GM12878 (cell line): ENCODE measurements at regions not wholly inside any gene's neighbourhood (a gene's known extent, or its start where the extent isn't known, plus 50 kb on each side); places are given as distances from the start of the nearest gene placed in this dataset.

Experiments used
- ATAC-seq: fragments of 200-7000 bp; cut with Tn5 transposase; 3 replicates; pipeline ENCODE4 v1.9.1; 2020; ENCODE audit warnings: mild to moderate bottlenecking, moderate library complexity
- BruUV-seq: library from RNA; stranded (reverse); fragments of 400-500 nt; replicated peaks from 2 replicates; lab custom pipeline; 2021; lab: Mats Ljungman, UMichigan
- CTCF ChIA-PET: fragments of 300-600 bp; sonication (Branson Sonifier 250); formaldehyde crosslinking; extraction: SDS; loops from one replicate; lab custom pipeline; 2021; ENCODE audit warnings: inconsistent platforms; lab: Yijun Ruan, JAX
- POLR2A ChIA-PET: fragments of 350-600 bp; formaldehyde crosslinking; extraction: SDS; loops from one replicate; lab custom pipeline; 2021; ENCODE audit warnings: inconsistent platforms; lab: Charles Lee
- RAD21 ChIA-PET: fragments of 300-600 bp; sonication (Branson Sonifier 250); formaldehyde crosslinking; loops from one replicate; lab custom pipeline; 2023; ENCODE audit warnings: antibody characterized with exemption; ENCODE audit not compliant: unreplicated experiment; lab: Charles Lee
- SMC1A ChIA-PET: fragments of 300-600 bp; sonication (Branson Sonifier 250); formaldehyde crosslinking; loops from one replicate; lab custom pipeline; 2023; ENCODE audit not compliant: unreplicated experiment, uncharacterized antibody; lab: Charles Lee
- DNase-seq: peaks from one replicate; pipeline ENCODE4 v3.0.0-alpha.2; 2011; ENCODE audit warnings: low read depth, low spot score
- FAIRE-seq: peaks from 3 replicates; lab custom pipeline; 2011; peaks lifted over from hg19 to GRCh38; lab: Jason Lieb, UNC
- H2AFZ ChIP-seq: 2 replicates; pipeline ENCODE4 v1.6.0; 2011; ENCODE audit warnings: low read depth, low read length, control low read depth; ENCODE audit not compliant: control insufficient read depth
- H3K27ac ChIP-seq: 2 replicates; pipeline ENCODE4 v1.5.1; 2011; ENCODE audit warnings: control low read depth; ENCODE audit not compliant: control insufficient read depth, insufficient read depth
- H3K27me3 ChIP-seq, 2 experiments: replicated peaks in 1 of 2; 2 replicates each; pipeline versions ENCODE4 v1.6.0 to v1.6.1; 2011; ENCODE audit warnings: low read length in 1 of 2; ENCODE audit not compliant: control insufficient read depth in 2 of 2, insufficient read depth in 2 of 2
- H3K36me3 ChIP-seq, 2 experiments: 2 replicates each; pipeline ENCODE4 v1.5.1; 2011; ENCODE audit warnings: low read length in 1 of 2; ENCODE audit not compliant: control insufficient read depth in 2 of 2, insufficient read depth in 2 of 2
- H3K4me1 ChIP-seq: 2 replicates; pipeline ENCODE4 v1.6.1; 2011; ENCODE audit warnings: mild to moderate bottlenecking, low read length, moderate library complexity, mixed read lengths; ENCODE audit not compliant: control insufficient read depth, insufficient read depth
- H3K4me2 ChIP-seq: 2 replicates; pipeline ENCODE4 v1.6.0; 2011; ENCODE audit warnings: control low read depth; ENCODE audit not compliant: control insufficient read depth, insufficient read depth
- H3K4me3 ChIP-seq: fragments of 200-600 bp; sonication (generic); 2 replicates; pipeline ENCODE4 v1.5.1; 2016
- H3K79me2 ChIP-seq: 2 replicates; pipeline ENCODE4 v1.6.0; 2011; ENCODE audit warnings: low read length; ENCODE audit not compliant: control insufficient read depth, insufficient read depth
- H3K9ac ChIP-seq: 2 replicates; pipeline ENCODE4 v1.8.0; 2011; ENCODE audit warnings: low read length, control low read depth, mixed read lengths; ENCODE audit not compliant: control insufficient read depth, insufficient read depth
- H3K9me3 ChIP-seq: replicated peaks from 3 replicates; pipeline ENCODE4 v1.5.1; 2011; ENCODE audit warnings: mild to moderate bottlenecking, low read length; ENCODE audit not compliant: control insufficient read depth, insufficient read depth
- H4K20me1 ChIP-seq: 2 replicates; pipeline ENCODE4 v1.6.0; 2011; ENCODE audit not compliant: control insufficient read depth, insufficient read depth
- DPF2 ChIP-seq: fragments of 450-650 bp; IDR thresholded peaks from 2 replicates; pipeline ENCODE4 v1.6.1; 2017; ENCODE audit warnings: mild to moderate bottlenecking
- LARP7 ChIP-seq: fragments of 450-650 bp; IDR thresholded peaks from 2 replicates; pipeline ENCODE4 v1.6.1; 2017; ENCODE audit warnings: mild to moderate bottlenecking
- MYB ChIP-seq: fragments of 150-350 bp; IDR thresholded peaks from 2 replicates; pipeline ENCODE4 v1.6.1; 2014; ENCODE audit warnings: mild to moderate bottlenecking, low read depth, low read length, borderline replicate concordance
- SPI1 ChIP-seq: IDR thresholded peaks from 2 replicates; pipeline ENCODE4 v1.6.1; 2011; ENCODE audit warnings: low read depth, mild to moderate bottlenecking, low read length, moderate library complexity, borderline replicate concordance; ENCODE audit not compliant: insufficient read depth
- WGBS: methylation state at CpG from one replicate; pipeline ENCODE4 v1.1.6; 2016; ENCODE audit warnings: low lambda C conversion rate; ENCODE audit not compliant: insufficient replicate concordance, insufficient coverage; ENCODE audit errors: missing lambda C conversion rate; 5-methylcytosine and 5-hydroxymethylcytosine counted together
- in situ Hi-C: fragments of 300-500 bp; cut with MboI; formaldehyde crosslinking; loops from 9 replicates; pipeline ENCODE4 v1.14.3; 2018; ENCODE audit warnings: mixed read lengths
- intact Hi-C: fragments of 100-400 bp; cut with micrococcal nuclease; formaldehyde crosslinking; loops from one replicate; pipeline ENCODE4 v1.14.2; 2022; ENCODE audit not compliant: unreplicated experiment
- TF ChIP-seq, protein P1 (sequence below): IDR thresholded peaks from 2 replicates; pipeline ENCODE4 v1.6.1; 2012; ENCODE audit warnings: low read length, inconsistent platforms
- TF ChIP-seq, protein P2 (sequence below): IDR thresholded peaks from 2 replicates; pipeline ENCODE4 v1.6.1; 2011; ENCODE audit warnings: low read depth, mild to moderate bottlenecking, low read length, moderate library complexity, borderline replicate concordance; ENCODE audit errors: extremely low read depth

DNA sequence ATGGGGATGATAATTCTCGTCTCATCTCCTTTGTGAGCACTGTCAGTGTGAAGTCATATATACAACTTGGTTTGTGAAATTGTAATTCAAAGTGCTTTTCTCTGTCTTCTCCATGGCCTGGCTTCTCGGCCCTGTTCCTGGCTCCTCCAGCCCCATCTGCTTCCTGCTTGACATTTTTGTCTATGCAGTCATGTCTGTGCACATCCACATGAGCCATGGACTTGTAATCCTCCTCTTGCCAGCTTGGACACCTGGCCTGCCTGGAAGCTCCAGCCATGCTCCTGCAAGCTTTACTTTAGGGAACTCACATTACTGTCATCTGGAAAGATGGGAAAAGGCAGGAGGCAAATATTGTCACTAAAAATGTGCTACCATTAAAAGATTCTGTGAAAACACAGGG lies 576.0 kb upstream of the DPP6 start:
- ATAC-seq (no peak), DNase-seq (no peak), FAIRE-seq (no peak)
- Histone ChIP-seq H3K27me3 (no peaks in the 10 kb centered on the region), H3K27ac (no peak overlapping the region), H4K20me1 (no peaks in the 10 kb centered on the region), H3K36me3 (no peaks in the 10 kb centered on the region), H3K4me3 (no peak overlapping the region), H3K4me2 (no peak overlapping the region), H3K4me1 (no peaks in the 10 kb centered on the region), H2AFZ (no peak overlapping the region), H3K9ac (no peak overlapping the region), H3K9me3 (no peaks in the 10 kb centered on the region)
- ChIA-PET CTCF (no interaction called here), POLR2A (no interaction called here), RAD21 (no interaction called here), SMC1A (no interaction called here)
- 3% methylated on average over 2 of the region's 2 CpGs for WGBS
- no TSS peak for BruUV-seq
- in situ Hi-C loops = no loop called here
- intact Hi-C loops = no loop called here
- no peak for TF ChIP-seq MYB
- TF ChIP-seq DPF2 = no peak
- TF ChIP-seq, protein P1, sequence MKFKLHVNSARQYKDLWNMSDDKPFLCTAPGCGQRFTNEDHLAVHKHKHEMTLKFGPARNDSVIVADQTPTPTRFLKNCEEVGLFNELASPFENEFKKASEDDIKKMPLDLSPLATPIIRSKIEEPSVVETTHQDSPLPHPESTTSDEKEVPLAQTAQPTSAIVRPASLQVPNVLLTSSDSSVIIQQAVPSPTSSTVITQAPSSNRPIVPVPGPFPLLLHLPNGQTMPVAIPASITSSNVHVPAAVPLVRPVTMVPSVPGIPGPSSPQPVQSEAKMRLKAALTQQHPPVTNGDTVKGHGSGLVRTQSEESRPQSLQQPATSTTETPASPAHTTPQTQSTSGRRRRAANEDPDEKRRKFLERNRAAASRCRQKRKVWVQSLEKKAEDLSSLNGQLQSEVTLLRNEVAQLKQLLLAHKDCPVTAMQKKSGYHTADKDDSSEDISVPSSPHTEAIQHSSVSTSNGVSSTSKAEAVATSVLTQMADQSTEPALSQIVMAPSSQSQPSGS = no peak
- TF ChIP-seq SPI1 = no peak
- TF ChIP-seq, all 136 proteins: peak for 0
- no peaks in the 10 kb centered on the region for H3K79me2 ChIP-seq

GRCh38 chr7:153496257-153496656 lies 555.9 kb upstream of the DPP6 start:
- TF ChIP-seq, protein P2, sequence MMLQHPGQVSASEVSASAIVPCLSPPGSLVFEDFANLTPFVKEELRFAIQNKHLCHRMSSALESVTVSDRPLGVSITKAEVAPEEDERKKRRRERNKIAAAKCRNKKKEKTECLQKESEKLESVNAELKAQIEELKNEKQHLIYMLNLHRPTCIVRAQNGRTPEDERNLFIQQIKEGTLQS = no peak
- TF ChIP-seq LARP7 = no peak
- no peaks in the 10 kb centered on the region for H3K27me3 ChIP-seq
- RAD21 ChIA-PET = no interaction called here
- H3K79me2 ChIP-seq = no peaks in the 10 kb centered on the region
- no TSS peak for BruUV-seq
- SMC1A ChIA-PET = no interaction called here
- in situ Hi-C loops = no loop called here
- no peaks in the 10 kb centered on the region for H3K9me3 ChIP-seq
- 0% methylated on average over 2 of the region's 2 CpGs for WGBS
- ATAC-seq = no peak
- H3K4me1 ChIP-seq = no peaks in the 10 kb centered on the region
- no peak overlapping the region for H3K9ac ChIP-seq
- no peaks in the 10 kb centered on the region for H4K20me1 ChIP-seq
- H2AFZ ChIP-seq = no peak overlapping the region
- no peak overlapping the region for H3K4me3 ChIP-seq
- no peak for FAIRE-seq
- H3K36me3 ChIP-seq = no peaks in the 10 kb centered on the region
- intact Hi-C loops = no loop called here
- POLR2A ChIA-PET = no interaction called here
- CTCF ChIA-PET = no interaction called here
- no peak for DNase-seq
- no peak overlapping the region for H3K27ac ChIP-seq
- no peak overlapping the region for H3K4me2 ChIP-seq
